K562 (cell line): ENCODE measurements at regions not wholly inside any gene's neighbourhood (a gene's known extent, or its start where the extent isn't known, plus 50 kb on each side); places are given as distances from the start of the nearest gene placed in this dataset.
A peak's percentile ranks its signal among the peaks of the same experiment; 100 is the strongest.

Experiments used
- ATAC-seq: fragments of 200-7000 bp; cut with Tn5 transposase; 3 replicates; pipeline ENCODE4 v1.9.1; 2020; ENCODE audit warnings: moderate library complexity
- BruUV-seq: library from RNA; stranded (reverse); fragments of 400-500 nt; replicated peaks from 2 replicates; lab custom pipeline; 2021; lab: Mats Ljungman, UMichigan
- CTCF ChIA-PET: fragments of 300-600 bp; formaldehyde crosslinking; extraction: SDS; loops from one replicate; lab custom pipeline; 2021; ENCODE audit warnings: low intra/inter-chr PET ratio; lab: Yijun Ruan, JAX
- POLR2A ChIA-PET: fragments of 300-600, 350-650 bp; sonication (Branson Sonifier 250); formaldehyde crosslinking; extraction: SDS; loops from one replicate; lab custom pipeline; 2021; ENCODE audit warnings: antibody characterized with exemption, inconsistent platforms; lab: Yijun Ruan, JAX
- DNase-seq, 4 experiments: peaks; one replicate each; pipeline versions ENCODE4 v3.0.0 to v3.0.0-alpha.2; 2011 to 2018; ENCODE audit warnings: low spot score in 3 of 4, mixed read lengths in 3 of 4; ENCODE audit errors: extremely low read depth in 1 of 4
- FAIRE-seq: peaks from 2 replicates; lab custom pipeline; 2011; peaks lifted over from hg19 to GRCh38; lab: Jason Lieb, UNC
- H2AFZ ChIP-seq: 2 replicates; pipeline ENCODE4 v1.6.0; 2011; ENCODE audit warnings: low read depth, low read length, control low read depth, inconsistent platforms
- H3K27ac ChIP-seq: fragments of 200-600 bp; 3 replicates; pipeline ENCODE4 v1.8.0; 2011; ENCODE audit warnings: low read depth, mild to moderate bottlenecking, control low read depth, inconsistent platforms, low read length, moderate library complexity, mixed read lengths; ENCODE audit errors: extremely low read depth
- H3K27me3 ChIP-seq, 2 experiments: fragments of 300-600 bp in 1 of 2; 2 replicates in 1 of 2; 3 replicates in 1 of 2; pipeline versions ENCODE4 v1.6.0 to v1.8.0; 2011; ENCODE audit warnings: inconsistent platforms in 2 of 2, low read length in 2 of 2, mild to moderate bottlenecking in 1 of 2, mixed read lengths in 1 of 2, moderate library complexity in 1 of 2; ENCODE audit not compliant: control insufficient read depth in 2 of 2, insufficient read depth in 2 of 2
- H3K36me3 ChIP-seq: fragments of 300-600 bp; 3 replicates; pipeline ENCODE4 v1.8.0; 2011; ENCODE audit warnings: mild to moderate bottlenecking, low read length, inconsistent platforms; ENCODE audit not compliant: control insufficient read depth, insufficient read depth
- H3K4me1 ChIP-seq, 2 experiments: fragments of 200-600 bp in 1 of 2; replicated peaks in 1 of 2; 2 replicates in 1 of 2; 3 replicates in 1 of 2; pipeline versions ENCODE4 v1.5.1 to v1.8.0; 2011; ENCODE audit warnings: inconsistent platforms in 2 of 2, low read length in 2 of 2, mild to moderate bottlenecking in 1 of 2, mixed read lengths in 1 of 2, moderate library complexity in 1 of 2; ENCODE audit not compliant: control insufficient read depth in 2 of 2, insufficient read depth in 2 of 2
- H3K4me2 ChIP-seq: 2 replicates; pipeline ENCODE4 v1.6.1; 2011; ENCODE audit warnings: low read length, control low read depth, inconsistent platforms, mixed read lengths; ENCODE audit not compliant: insufficient read depth
- H3K4me3 ChIP-seq: fragments of 200-600 bp; sonication (generic), shearing (Covaris generic); 2 replicates; pipeline ENCODE4 v1.5.1; 2016; ENCODE audit warnings: control low read depth, inconsistent platforms
- H3K79me2 ChIP-seq: fragments of 200-600 bp; 3 replicates; pipeline ENCODE4 v1.8.0; 2011; ENCODE audit warnings: low read length, inconsistent platforms; ENCODE audit not compliant: control insufficient read depth, insufficient read depth
- H3K9ac ChIP-seq, 2 experiments: 2 replicates each; pipeline versions ENCODE4 v1.6.0 to v1.6.1; 2011; ENCODE audit warnings: low read depth in 2 of 2, low read length in 2 of 2, control low read depth in 1 of 2, inconsistent platforms in 1 of 2, mild to moderate bottlenecking in 1 of 2, mixed read lengths in 1 of 2; ENCODE audit not compliant: insufficient read depth in 1 of 2
- H3K9me1 ChIP-seq: one replicate; pipeline ENCODE4 v1.6.0; 2011; ENCODE audit warnings: inconsistent platforms, mild to moderate bottlenecking, low read length, moderate library complexity; ENCODE audit not compliant: control insufficient read depth, insufficient read depth
- H3K9me3 ChIP-seq: replicated peaks from 2 replicates; pipeline ENCODE4 v1.5.1; 2011; ENCODE audit warnings: low read depth, low read length, inconsistent platforms; ENCODE audit not compliant: control insufficient read depth, insufficient read depth
- H4K20me1 ChIP-seq: replicated peaks from 2 replicates; pipeline ENCODE4 v1.6.1; 2011; ENCODE audit warnings: low read length, inconsistent platforms, mixed read lengths; ENCODE audit not compliant: control insufficient read depth, insufficient read depth
- BACH1 ChIP-seq: fragments of 200-800 bp; sonication (Bioruptor generic); IDR thresholded peaks from 2 replicates; pipeline ENCODE4 v1.6.1; 2016; ENCODE audit warnings: missing genetic modification characterization, missing compliant biosample characterization
- C11orf30 ChIP-seq: fragments of 450-650 bp; IDR thresholded peaks from 2 replicates; pipeline ENCODE4 v1.6.1; 2016; ENCODE audit warnings: low read depth, mild to moderate bottlenecking
- CTBP1 ChIP-seq: fragments of 450-650 bp; IDR thresholded peaks from 2 replicates; pipeline ENCODE4 v1.6.1; 2016; ENCODE audit warnings: borderline replicate concordance
- ESRRB ChIP-seq: fragments of 250-450 bp; sonication (Bioruptor Pico); IDR thresholded peaks from 2 replicates; pipeline ENCODE4 v1.5.0; 2020; ENCODE audit warnings: mild to moderate bottlenecking, moderate library complexity, borderline replicate concordance
- FOSL1 ChIP-seq: fragments of 200-800 bp; sonication (Bioruptor generic); conservative IDR thresholded peaks from 2 replicates; pipeline ENCODE4 v1.6.1; 2016; ENCODE audit warnings: missing genetic modification characterization, missing compliant biosample characterization
- HDAC1 ChIP-seq, 2 experiments: fragments of 450-650 bp; IDR thresholded peaks; 2 replicates each; pipeline ENCODE4 v1.6.1; 2016 to 2017; ENCODE audit warnings: inconsistent platforms in 1 of 2, mild to moderate bottlenecking in 1 of 2, moderate library complexity in 1 of 2
- JUND ChIP-seq, 2 experiments: IDR thresholded peaks; 2 replicates in 1 of 2; 3 replicates in 1 of 2; pipeline ENCODE4 v1.6.1; 2011; ENCODE audit warnings: borderline replicate concordance in 2 of 2, low read depth in 2 of 2, low read length in 2 of 2, improper control_type of control experiment in 1 of 2, missing biosample characterization in 1 of 2, missing genetic modification characterization in 1 of 2, missing genetic modification reagents in 1 of 2
- KDM1A ChIP-seq, 2 experiments: fragments of 450-650 bp; IDR thresholded peaks; 2 replicates each; pipeline ENCODE4 v1.6.1; 2016; ENCODE audit warnings: mild to moderate bottlenecking in 2 of 2
- MAFF ChIP-seq: IDR thresholded peaks from 2 replicates; pipeline ENCODE4 v1.6.1; 2012; ENCODE audit warnings: low read length, improper control_type of control experiment
- MAFG ChIP-seq: fragments of 450-650 bp; conservative IDR thresholded peaks from 2 replicates; pipeline ENCODE4 v1.6.1; 2016; ENCODE audit warnings: missing genetic modification characterization, missing compliant biosample characterization
- MAFK ChIP-seq: IDR thresholded peaks from 2 replicates; pipeline ENCODE4 v1.6.1; 2011; ENCODE audit warnings: low read length, improper control_type of control experiment
- MEIS2 ChIP-seq: fragments of 450-650 bp; IDR thresholded peaks from 2 replicates; pipeline ENCODE4 v1.6.1; 2014; ENCODE audit warnings: mild to moderate bottlenecking; ENCODE audit not compliant: partially characterized antibody
- NFE2 ChIP-seq: IDR thresholded peaks from 2 replicates; pipeline ENCODE4 v1.6.1; 2014; ENCODE audit warnings: antibody characterized with exemption, low read depth
- NUFIP1 ChIP-seq: fragments of 450-650 bp; IDR thresholded peaks from 2 replicates; pipeline ENCODE4 v1.6.1; 2018; ENCODE audit not compliant: partially characterized antibody
- RCOR1 ChIP-seq, 2 experiments: IDR thresholded peaks; 2 replicates each; pipeline ENCODE4 v1.6.1; 2012; ENCODE audit warnings: low read depth in 2 of 2, low read length in 2 of 2, borderline replicate concordance in 1 of 2, improper control_type of control experiment in 1 of 2
- ZNF316 ChIP-seq: fragments of 450-650 bp; IDR thresholded peaks from 2 replicates; pipeline ENCODE4 v1.6.1; 2016
- ZNF384 ChIP-seq: IDR thresholded peaks from 2 replicates; pipeline ENCODE4 v1.6.1; 2012; ENCODE audit warnings: low read depth, low read length, improper control_type of control experiment
- ZNF583 ChIP-seq: fragments of 250-450 bp; sonication (Bioruptor Pico); IDR thresholded peaks from 2 replicates; pipeline ENCODE4 v1.4.0; 2020
- ZNF699 ChIP-seq: fragments of 250-450 bp; sonication (Bioruptor Pico); IDR thresholded peaks from 2 replicates; pipeline ENCODE4 v1.8.0; 2021; ENCODE audit warnings: mild to moderate bottlenecking, moderate library complexity; ENCODE audit not compliant: insufficient replicate concordance
- ZNF76 ChIP-seq: fragments of 250-450 bp; sonication (Bioruptor Pico); IDR thresholded peaks from 2 replicates; pipeline ENCODE4 v1.4.0; 2020; ENCODE audit warnings: mild to moderate bottlenecking, moderate library complexity, borderline replicate concordance
- WGBS: fragments of 100-300 bp; shearing (Covaris generic); methylation state at CpG from one replicate; pipeline ENCODE4 v1.1.6; 2016; ENCODE audit warnings: low coverage, mixed read lengths; ENCODE audit not compliant: insufficient coverage; ENCODE audit errors: missing lambda C conversion rate; 5-methylcytosine and 5-hydroxymethylcytosine counted together
- in situ Hi-C: fragments of 300-500 bp; cut with MboI; formaldehyde crosslinking; loops from 4 replicates; pipeline ENCODE4 v1.15.0; 2018; ENCODE audit warnings: inconsistent platforms, mixed read lengths
- intact Hi-C: fragments of 100-400 bp; cut with micrococcal nuclease; formaldehyde crosslinking; loops from 2 replicates; pipeline ENCODE4 v1.14.2; 2022
- TF ChIP-seq, protein P1 (sequence below), 2 experiments: fragments of 450-650 bp in 1 of 2; sonication (generic) in 1 of 2; formaldehyde crosslinking in 1 of 2; IDR thresholded peaks in 1 of 2; conservative IDR thresholded peaks in 1 of 2; 2 replicates each; pipeline versions ENCODE4 v1.6.1 to v1.8.1; 2016 to 2023; ENCODE audit warnings: mild to moderate bottlenecking in 2 of 2, moderate library complexity in 2 of 2, inconsistent platforms in 1 of 2, missing genetic modification reagents in 1 of 2

- in situ Hi-C loops (loop anchor here (10.0 kb wide), 1 partner anchor 1416 kb away; no protein-coding TSS in a partner anchor), intact Hi-C loops (no loop called here)
- Histone ChIP-seq H3K27ac (no peak overlapping the region), H3K36me3 (no peaks in the 10 kb centered on the region), H3K4me1 (no peaks in the 10 kb centered on the region), H4K20me1 (no peaks in the 10 kb centered on the region), H3K9me1 (no peaks in the 10 kb centered on the region), H2AFZ (no peak overlapping the region), H3K79me2 (no peaks in the 10 kb centered on the region), H3K27me3 (peaks cover 36 to 40% of the 10 kb centered on the region in 2 experiments; a peak in 4 of 5 replicates), H3K4me2 (no peak overlapping the region), H3K9me3 (no peaks in the 10 kb centered on the region), H3K9ac (no peak overlapping the region), H3K4me3 (no peak overlapping the region)
- peak; percentile 66 for ATAC-seq
- WGBS: 3% methylated on average over 5 of the region's 6 CpGs
- DNase-seq: peak in 2 of 4 experiments; percentile 22 to 24
- BruUV-seq: no TSS peak
- TF ChIP-seq MAFK: peak; percentile 12; the same call in 1 of the 2 replicates
- TF ChIP-seq MEIS2: peak; percentile 25
- 0 out of 2 replicates have a peak, but pooled peaks have one; percentile 31 for TF ChIP-seq BACH1 (tag)
- TF ChIP-seq C11orf30: peak; percentile 55; the same call in 1 of the 2 replicates
- peak in 1 of 2 experiments; percentile 35; a peak in 1 of 4 replicates for TF ChIP-seq HDAC1 (IDR thresholded peaks at IDR 0.05)
- TF ChIP-seq FOSL1 (tag): peak; percentile 80
- TF ChIP-seq ZNF76 (CRISPR knock-in tag): no peak
- TF ChIP-seq JUND (IDR thresholded peaks at IDR 0.05; ENCODE audit: borderline replicate concordance, low read depth, low read length): peak; percentile 43; the same call in 1 of the 2 replicates
- TF ChIP-seq JUND (tag; IDR thresholded peaks at IDR 0.05; ENCODE audit: borderline replicate concordance, low read depth, low read length): peak; percentile 54; the same call in 1 of the 3 replicates
- no peak for TF ChIP-seq NUFIP1
- 0 out of 2 replicates have a peak, but pooled peaks have one; percentile 16 for TF ChIP-seq CTBP1
- TF ChIP-seq KDM1A (IDR thresholded peaks at IDR 0.05): peak; percentile 78
- TF ChIP-seq, protein P1, sequence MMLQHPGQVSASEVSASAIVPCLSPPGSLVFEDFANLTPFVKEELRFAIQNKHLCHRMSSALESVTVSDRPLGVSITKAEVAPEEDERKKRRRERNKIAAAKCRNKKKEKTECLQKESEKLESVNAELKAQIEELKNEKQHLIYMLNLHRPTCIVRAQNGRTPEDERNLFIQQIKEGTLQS (IDR thresholded peaks at IDR 0.05): peak; percentile 52
- TF ChIP-seq, protein P1 (CRISPR knock-in tag; conservative IDR thresholded peaks at IDR 0.05): no peak
- TF ChIP-seq ESRRB: no peak
- TF ChIP-seq ZNF316: peak; percentile 67
- TF ChIP-seq ZNF384: peak; percentile 57; the same call in 1 of the 2 replicates
- peak; percentile 83 for TF ChIP-seq NFE2
- TF ChIP-seq MAFG: peak; percentile 54
- no peak for TF ChIP-seq ZNF583
- TF ChIP-seq RCOR1 (IDR thresholded peaks at IDR 0.05; ENCODE audit: borderline replicate concordance in 1 of 2, low read depth in 2 of 2, low read length in 2 of 2): peak in 1 of 2 experiments; percentile 68; a peak in 1 of 4 replicates
- TF ChIP-seq ZNF699 (CRISPR knock-in tag): no peak
- peak; percentile 10; the same call in 1 of the 2 replicates for TF ChIP-seq MAFF
- POLR2A ChIA-PET: no interaction called here
- FAIRE-seq: peak; percentile 64
- CTCF ChIA-PET: interaction anchor here (0.6 kb wide), 1 partner anchor 14 kb away, joined by 4 read pairs; no protein-coding TSS in a partner anchor
These were observed 76.1 kb upstream of the PITRM1 start for GRCh38 chr10:3248526-3249306.
